SK-N-SH treated with all-trans-retinoic acid at 6 μM for 48 hours (cell line): ENCODE measurements at regions not wholly inside any gene's neighbourhood (a gene's known extent, or its start where the extent isn't known, plus 50 kb on each side); places are given as distances from the start of the nearest gene placed in this dataset.

Source experiments
- OSR1 ChIP-seq: fragments of 250-450 bp; sonication (Bioruptor Pico); IDR thresholded peaks from 2 replicates; pipeline ENCODE4 v1.8.0; 2022; ENCODE audit warnings: moderate library complexity, mild to moderate bottlenecking, inconsistent platforms
- TF ChIP-seq, protein P1 (sequence below): fragments of 250-450 bp; sonication (Bioruptor Pico); IDR thresholded peaks from 2 replicates; pipeline ENCODE4 v1.8.0; 2020; ENCODE audit warnings: mild to moderate bottlenecking, moderate library complexity, borderline replicate concordance
- TF ChIP-seq, protein P2 (sequence below): fragments of 250-450 bp; sonication (Bioruptor Pico); IDR thresholded peaks from 2 replicates; pipeline ENCODE4 v1.5.0; 2020; ENCODE audit warnings: mild to moderate bottlenecking, moderate library complexity
- TF ChIP-seq, protein P3 (sequence below): fragments of 250-450 bp; sonication (Bioruptor Pico); IDR thresholded peaks from 2 replicates; pipeline ENCODE4 v1.5.1; 2020; ENCODE audit warnings: low read depth, mild to moderate bottlenecking, moderate library complexity

DNA sequence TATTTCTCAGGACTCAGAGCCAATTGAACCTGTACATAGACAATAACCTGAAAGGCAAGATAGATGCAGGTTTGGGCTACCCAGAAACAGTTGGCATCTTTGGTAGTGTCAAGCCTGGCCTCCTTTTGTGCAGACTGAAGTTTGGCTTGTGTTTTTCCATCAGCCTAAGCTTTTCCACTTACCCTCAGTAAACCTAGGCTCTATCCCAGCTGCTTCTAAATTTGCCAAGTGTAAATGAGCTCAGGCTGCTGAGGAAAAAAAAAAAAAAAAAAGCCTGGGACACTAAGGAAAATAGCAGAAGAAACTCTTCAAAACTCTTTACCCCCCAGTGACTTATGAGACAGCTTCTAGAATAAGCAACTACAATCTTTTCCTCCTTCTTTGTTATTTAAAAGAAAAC lies 316.3 kb upstream of the SORCS1 start:
- TF ChIP-seq, protein P1, sequence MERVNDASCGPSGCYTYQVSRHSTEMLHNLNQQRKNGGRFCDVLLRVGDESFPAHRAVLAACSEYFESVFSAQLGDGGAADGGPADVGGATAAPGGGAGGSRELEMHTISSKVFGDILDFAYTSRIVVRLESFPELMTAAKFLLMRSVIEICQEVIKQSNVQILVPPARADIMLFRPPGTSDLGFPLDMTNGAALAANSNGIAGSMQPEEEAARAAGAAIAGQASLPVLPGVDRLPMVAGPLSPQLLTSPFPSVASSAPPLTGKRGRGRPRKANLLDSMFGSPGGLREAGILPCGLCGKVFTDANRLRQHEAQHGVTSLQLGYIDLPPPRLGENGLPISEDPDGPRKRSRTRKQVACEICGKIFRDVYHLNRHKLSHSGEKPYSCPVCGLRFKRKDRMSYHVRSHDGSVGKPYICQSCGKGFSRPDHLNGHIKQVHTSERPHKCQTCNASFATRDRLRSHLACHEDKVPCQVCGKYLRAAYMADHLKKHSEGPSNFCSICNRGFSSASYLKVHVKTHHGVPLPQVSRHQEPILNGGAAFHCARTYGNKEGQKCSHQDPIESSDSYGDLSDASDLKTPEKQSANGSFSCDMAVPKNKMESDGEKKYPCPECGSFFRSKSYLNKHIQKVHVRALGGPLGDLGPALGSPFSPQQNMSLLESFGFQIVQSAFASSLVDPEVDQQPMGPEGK = no peak
- no peak for TF ChIP-seq OSR1 (CRISPR knock-in tag)
- TF ChIP-seq, protein P2, sequence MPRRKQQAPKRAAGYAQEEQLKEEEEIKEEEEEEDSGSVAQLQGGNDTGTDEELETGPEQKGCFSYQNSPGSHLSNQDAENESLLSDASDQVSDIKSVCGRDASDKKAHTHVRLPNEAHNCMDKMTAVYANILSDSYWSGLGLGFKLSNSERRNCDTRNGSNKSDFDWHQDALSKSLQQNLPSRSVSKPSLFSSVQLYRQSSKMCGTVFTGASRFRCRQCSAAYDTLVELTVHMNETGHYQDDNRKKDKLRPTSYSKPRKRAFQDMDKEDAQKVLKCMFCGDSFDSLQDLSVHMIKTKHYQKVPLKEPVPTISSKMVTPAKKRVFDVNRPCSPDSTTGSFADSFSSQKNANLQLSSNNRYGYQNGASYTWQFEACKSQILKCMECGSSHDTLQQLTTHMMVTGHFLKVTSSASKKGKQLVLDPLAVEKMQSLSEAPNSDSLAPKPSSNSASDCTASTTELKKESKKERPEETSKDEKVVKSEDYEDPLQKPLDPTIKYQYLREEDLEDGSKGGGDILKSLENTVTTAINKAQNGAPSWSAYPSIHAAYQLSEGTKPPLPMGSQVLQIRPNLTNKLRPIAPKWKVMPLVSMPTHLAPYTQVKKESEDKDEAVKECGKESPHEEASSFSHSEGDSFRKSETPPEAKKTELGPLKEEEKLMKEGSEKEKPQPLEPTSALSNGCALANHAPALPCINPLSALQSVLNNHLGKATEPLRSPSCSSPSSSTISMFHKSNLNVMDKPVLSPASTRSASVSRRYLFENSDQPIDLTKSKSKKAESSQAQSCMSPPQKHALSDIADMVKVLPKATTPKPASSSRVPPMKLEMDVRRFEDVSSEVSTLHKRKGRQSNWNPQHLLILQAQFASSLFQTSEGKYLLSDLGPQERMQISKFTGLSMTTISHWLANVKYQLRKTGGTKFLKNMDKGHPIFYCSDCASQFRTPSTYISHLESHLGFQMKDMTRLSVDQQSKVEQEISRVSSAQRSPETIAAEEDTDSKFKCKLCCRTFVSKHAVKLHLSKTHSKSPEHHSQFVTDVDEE (CRISPR knock-in tag) = no peak
- TF ChIP-seq, protein P3, sequence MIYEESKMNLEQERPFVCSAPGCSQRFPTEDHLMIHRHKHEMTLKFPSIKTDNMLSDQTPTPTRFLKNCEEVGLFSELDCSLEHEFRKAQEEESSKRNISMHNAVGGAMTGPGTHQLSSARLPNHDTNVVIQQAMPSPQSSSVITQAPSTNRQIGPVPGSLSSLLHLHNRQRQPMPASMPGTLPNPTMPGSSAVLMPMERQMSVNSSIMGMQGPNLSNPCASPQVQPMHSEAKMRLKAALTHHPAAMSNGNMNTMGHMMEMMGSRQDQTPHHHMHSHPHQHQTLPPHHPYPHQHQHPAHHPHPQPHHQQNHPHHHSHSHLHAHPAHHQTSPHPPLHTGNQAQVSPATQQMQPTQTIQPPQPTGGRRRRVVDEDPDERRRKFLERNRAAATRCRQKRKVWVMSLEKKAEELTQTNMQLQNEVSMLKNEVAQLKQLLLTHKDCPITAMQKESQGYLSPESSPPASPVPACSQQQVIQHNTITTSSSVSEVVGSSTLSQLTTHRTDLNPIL (CRISPR knock-in tag) = no peak
